LNCaP clone FGC (cell line): ENCODE measurements at regions not wholly inside any gene's neighbourhood (a gene's known extent, or its start where the extent isn't known, plus 50 kb on each side); places are given as distances from the start of the nearest gene placed in this dataset.

Source experiments
- DNase-seq: peaks from one replicate; pipeline ENCODE4 v3.0.0-alpha.2; 2011; ENCODE audit warnings: low read depth
- H3K4me3 ChIP-seq: 2 replicates; pipeline ENCODE4 v1.5.1; 2011; ENCODE audit warnings: mild to moderate bottlenecking, low read depth, low read length, control low read depth
- TF ChIP-seq, protein P1 (sequence below): IDR thresholded peaks from 2 replicates; pipeline ENCODE4 v1.5.1; 2012; ENCODE audit warnings: mild to moderate bottlenecking; ENCODE audit not compliant: control insufficient read depth, insufficient read depth; ENCODE audit errors: extremely low read depth

- TF ChIP-seq, protein P1, sequence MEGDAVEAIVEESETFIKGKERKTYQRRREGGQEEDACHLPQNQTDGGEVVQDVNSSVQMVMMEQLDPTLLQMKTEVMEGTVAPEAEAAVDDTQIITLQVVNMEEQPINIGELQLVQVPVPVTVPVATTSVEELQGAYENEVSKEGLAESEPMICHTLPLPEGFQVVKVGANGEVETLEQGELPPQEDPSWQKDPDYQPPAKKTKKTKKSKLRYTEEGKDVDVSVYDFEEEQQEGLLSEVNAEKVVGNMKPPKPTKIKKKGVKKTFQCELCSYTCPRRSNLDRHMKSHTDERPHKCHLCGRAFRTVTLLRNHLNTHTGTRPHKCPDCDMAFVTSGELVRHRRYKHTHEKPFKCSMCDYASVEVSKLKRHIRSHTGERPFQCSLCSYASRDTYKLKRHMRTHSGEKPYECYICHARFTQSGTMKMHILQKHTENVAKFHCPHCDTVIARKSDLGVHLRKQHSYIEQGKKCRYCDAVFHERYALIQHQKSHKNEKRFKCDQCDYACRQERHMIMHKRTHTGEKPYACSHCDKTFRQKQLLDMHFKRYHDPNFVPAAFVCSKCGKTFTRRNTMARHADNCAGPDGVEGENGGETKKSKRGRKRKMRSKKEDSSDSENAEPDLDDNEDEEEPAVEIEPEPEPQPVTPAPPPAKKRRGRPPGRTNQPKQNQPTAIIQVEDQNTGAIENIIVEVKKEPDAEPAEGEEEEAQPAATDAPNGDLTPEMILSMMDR, result no peak
- no peak for DNase-seq
- no peak overlapping the region for H3K4me3 ChIP-seq
These were observed 440.2 kb downstream of the HTR7 start for GRCh38 chr10:90417476-90418210.

DNA sequence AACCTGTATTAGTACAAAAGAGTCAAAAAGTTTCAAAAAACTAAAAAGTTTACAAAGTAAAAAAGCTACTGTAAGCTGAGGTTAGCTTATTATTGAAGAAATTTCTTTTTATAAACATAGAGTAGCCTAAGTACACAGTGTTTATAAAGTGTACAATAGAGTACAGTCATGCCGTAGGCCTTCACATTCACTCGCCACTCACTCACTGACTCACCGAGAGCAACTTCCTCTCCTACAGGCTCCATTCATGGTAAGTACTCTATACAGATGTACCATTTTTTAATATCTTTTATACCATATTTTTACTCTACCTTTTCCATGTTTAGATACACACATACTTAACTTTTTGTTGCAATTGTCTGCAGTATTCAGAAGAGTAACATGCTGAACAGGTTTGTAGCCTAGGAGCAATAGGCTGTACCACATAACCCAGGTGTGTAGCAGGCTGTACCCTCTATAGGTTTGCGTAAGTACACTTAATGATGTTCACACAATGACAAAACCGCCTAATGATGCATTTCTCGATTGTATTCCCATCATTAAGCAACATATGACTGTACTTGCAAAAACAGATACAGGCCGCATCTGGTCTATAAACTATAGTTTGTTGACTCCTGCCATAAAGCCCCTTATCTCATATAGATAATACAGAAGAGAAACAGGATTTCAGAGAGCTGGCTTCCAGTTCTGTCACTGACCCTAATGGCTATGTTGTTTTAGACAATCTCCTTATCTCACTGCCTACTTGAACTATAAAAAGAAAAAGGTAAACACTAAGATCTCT is 438.8 kb downstream of the HTR7 start:
- DNase-seq, result peak; percentile 56
- TF ChIP-seq, protein P1, result no peak
- no peak overlapping the region for H3K4me3 ChIP-seq

DNA sequence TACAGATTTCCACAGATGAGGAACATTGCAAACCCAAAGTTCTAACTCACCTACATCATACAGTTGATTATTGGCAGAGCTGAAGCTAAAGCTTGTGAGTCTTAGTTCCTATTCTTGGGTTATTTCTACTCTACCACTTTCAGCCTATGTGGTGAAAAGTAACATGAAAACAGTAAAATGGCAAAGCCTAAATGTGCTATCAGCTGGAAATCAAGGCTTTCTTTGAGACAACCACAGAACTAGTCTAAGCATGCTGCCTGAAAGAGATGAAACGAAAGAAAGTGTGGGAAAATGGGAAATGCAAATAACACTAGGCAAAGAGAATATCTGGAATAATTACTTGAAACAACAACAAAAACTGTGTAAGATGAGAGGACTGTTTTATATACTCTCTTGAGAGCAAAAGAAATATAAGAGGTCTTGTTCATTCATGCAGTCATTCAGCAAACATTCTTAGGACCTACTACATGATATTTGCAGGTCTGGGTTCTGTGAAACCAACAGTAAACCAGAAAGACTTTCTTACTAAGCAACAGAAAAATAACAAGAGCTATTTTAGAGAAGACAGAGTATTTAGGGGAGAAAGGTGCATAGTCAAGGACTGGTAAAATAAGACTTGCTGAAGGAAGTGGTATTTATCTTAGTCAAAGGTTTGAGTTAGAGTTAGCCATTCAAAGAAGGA is 437.1 kb downstream of the HTR7 start:
- TF ChIP-seq, protein P1, result no peak
- no peak overlapping the region for H3K4me3 ChIP-seq

GRCh38 chr10:90421874-90422273 is 436.0 kb downstream of the HTR7 start:
- no peak for DNase-seq
- TF ChIP-seq, protein P1, result no peak
- no peak overlapping the region for H3K4me3 ChIP-seq

More for the DNA sequence above, 437.1 kb downstream of the HTR7 start:
- DNase-seq, result no peak

DNA sequence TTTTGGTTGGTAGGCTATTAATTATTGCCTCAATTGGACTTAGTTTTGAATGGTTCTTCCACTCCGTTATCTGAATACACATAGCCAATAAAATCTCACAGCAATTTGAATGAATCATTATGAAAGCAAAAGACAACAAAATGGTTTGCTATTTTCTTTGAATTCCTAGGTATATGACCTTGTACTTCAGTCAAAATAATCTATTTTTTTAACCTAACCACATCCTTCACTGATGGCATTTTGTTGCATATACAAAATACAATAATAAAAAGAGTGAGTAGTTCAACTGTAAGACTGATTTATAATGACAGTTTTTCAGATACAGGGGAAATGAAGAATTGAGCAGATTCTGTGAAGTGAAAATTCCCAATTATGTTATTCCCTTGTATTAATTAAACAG is 433.1 kb downstream of the HTR7 start:
- DNase-seq, result no peak
- H3K4me3 ChIP-seq, result no peak overlapping the region
- TF ChIP-seq, protein P1, result no peak

GRCh38 chr10:90430186-90430585 is 427.7 kb downstream of the HTR7 start:
- DNase-seq, result no peak
- no peak overlapping the region for H3K4me3 ChIP-seq
- TF ChIP-seq, protein P1, result no peak
